ENCODE measurements at regions not wholly inside any gene's neighbourhood (a gene's known extent, or its start where the extent isn't known, plus 50 kb on each side); places are given as distances from the start of the nearest gene placed in this dataset.

DNA sequence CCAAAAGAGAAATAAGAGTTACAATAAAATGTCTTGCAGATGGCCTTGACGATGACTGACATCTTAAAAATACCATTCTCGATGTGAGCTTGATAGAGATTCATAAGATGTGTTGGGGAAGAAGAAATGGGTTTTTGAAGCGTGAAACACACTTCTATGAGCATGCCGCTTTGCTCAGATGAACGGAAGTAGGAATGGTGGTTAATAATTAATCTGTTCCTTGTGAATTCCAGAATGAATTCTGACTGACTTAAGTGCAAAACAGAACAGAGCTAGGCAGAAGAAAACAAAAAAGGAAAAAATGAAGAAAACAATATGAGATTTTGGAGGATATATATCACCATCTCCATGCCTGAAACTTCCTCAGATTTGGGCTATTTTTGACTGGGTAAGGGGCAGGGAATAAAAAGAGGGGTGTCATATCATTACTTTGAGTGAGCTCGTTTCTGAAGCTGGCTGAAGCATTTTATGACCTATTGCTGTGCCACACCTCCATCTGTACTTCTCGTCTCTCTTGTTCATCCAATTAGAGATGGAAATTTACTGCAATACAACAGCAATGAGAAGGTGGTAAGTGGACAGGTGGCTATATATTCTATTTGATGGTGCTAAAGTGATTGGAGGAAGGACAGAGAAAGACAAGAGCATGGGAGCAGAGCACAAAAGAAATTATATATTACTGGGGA lies 1152.0 kb upstream of the CDH8 start:
- no peak for TF ChIP-seq CTCF (optimal IDR thresholded peaks at IDR 0.05 in 1 of 3, IDR thresholded peaks at IDR 0.05 in 1 of 3, conservative IDR thresholded peaks at IDR 0.05 in 1 of 3; ENCODE audit: extremely low read depth in 1 of 3, insufficient read depth in 2 of 3, low read length in 3 of 3)
- no peak for TF ChIP-seq EZH2 (IDR thresholded peaks at IDR 0.05; ENCODE audit: low read length)

All from keratinocyte (primary cell).